WERI-Rb-1 (cell line): ENCODE measurements at regions not wholly inside any gene's neighbourhood (a gene's known extent, or its start where the extent isn't known, plus 50 kb on each side); places are given as distances from the start of the nearest gene placed in this dataset.

Experiments
- DNase-seq: peaks from one replicate; pipeline ENCODE4 v3.0.0-alpha.2; 2020
- H3K27ac ChIP-seq: fragments of 250-450 bp; sonication (Bioruptor Pico); 2 replicates; pipeline ENCODE4 v1.5.1; 2020; ENCODE audit warnings: mild to moderate bottlenecking, moderate library complexity
- H3K27me3 ChIP-seq: fragments of 250-450 bp; sonication (Bioruptor Pico); 2 replicates; pipeline ENCODE4 v1.5.1; 2021; ENCODE audit warnings: mild to moderate bottlenecking, low read depth, moderate library complexity; ENCODE audit not compliant: insufficient read depth, severe bottlenecking
- H3K36me3 ChIP-seq: fragments of 250-450 bp; sonication (Bioruptor Pico); 2 replicates; pipeline ENCODE4 v1.5.1; 2020; ENCODE audit warnings: mild to moderate bottlenecking, moderate library complexity
- H3K4me3 ChIP-seq: 2 replicates; pipeline ENCODE4 v1.5.1; 2011; ENCODE audit warnings: low read depth, mild to moderate bottlenecking, control low read depth, low read length
- H3K9me3 ChIP-seq: fragments of 250-450 bp; sonication (Bioruptor Pico); 2 replicates; pipeline ENCODE4 v1.5.1; 2021; ENCODE audit warnings: mild to moderate bottlenecking, moderate library complexity; ENCODE audit not compliant: severe bottlenecking
- CTCF ChIP-seq: IDR thresholded peaks from 2 replicates; pipeline ENCODE4 v1.5.1; 2011; ENCODE audit warnings: low read depth, mild to moderate bottlenecking, control low read depth, inconsistent platforms, low read length

GRCh38 chr7:41030673-41031072, 672.2 kb downstream of the INHBA start:
- Histone ChIP-seq H3K36me3 (no peaks in the 10 kb centered on the region), H3K9me3 (no peaks in the 10 kb centered on the region), H3K27me3 (peaks cover 3% of the 10 kb centered on the region), H3K4me3 (no peak overlapping the region), H3K27ac (no peak overlapping the region)
- DNase-seq = no peak
- no peak for TF ChIP-seq CTCF

- DNase-seq = no peak
- no peaks in the 10 kb centered on the region for H3K9me3 ChIP-seq
These were observed 673.8 kb downstream of the INHBA start for GRCh38 chr7:41029072-41029499.

GRCh38 chr7:41028580-41028979, 674.3 kb downstream of the INHBA start:
- H3K36me3 ChIP-seq = no peaks in the 10 kb centered on the region
- TF ChIP-seq CTCF = no peak
- H3K4me3 ChIP-seq = no peak overlapping the region
- no peak for DNase-seq
- no peaks in the 10 kb centered on the region for H3K9me3 ChIP-seq
- H3K27me3 ChIP-seq = peaks cover 3% of the 10 kb centered on the region
- no peak overlapping the region for H3K27ac ChIP-seq

More at GRCh38 chr7:41029072-41029499, 673.8 kb downstream of the INHBA start:
- no peak for TF ChIP-seq CTCF
- Histone ChIP-seq H3K36me3 (no peaks in the 10 kb centered on the region), H3K4me3 (no peak overlapping the region), H3K27me3 (peaks cover 3% of the 10 kb centered on the region), H3K27ac (no peak overlapping the region)

- Histone ChIP-seq H3K9me3 (no peaks in the 10 kb centered on the region), H3K4me3 (no peak overlapping the region), H3K27ac (no peak overlapping the region), H3K36me3 (no peaks in the 10 kb centered on the region), H3K27me3 (peaks cover 3% of the 10 kb centered on the region)
- no peak for DNase-seq
- TF ChIP-seq CTCF = no peak
These were observed 675.3 kb downstream of the INHBA start for GRCh38 chr7:41027428-41028115.

- Histone ChIP-seq H3K36me3 (no peaks in the 10 kb centered on the region), H3K4me3 (no peak overlapping the region), H3K27ac (no peak overlapping the region), H3K9me3 (no peaks in the 10 kb centered on the region), H3K27me3 (no peaks in the 10 kb centered on the region)
- no peak for DNase-seq
- TF ChIP-seq CTCF = no peak
These were observed 678.8 kb downstream of the INHBA start for GRCh38 chr7:41024126-41024525.

GRCh38 chr7:41020056-41020455, 682.8 kb downstream of the INHBA start:
- no peak for TF ChIP-seq CTCF
- no peaks in the 10 kb centered on the region for H3K9me3 ChIP-seq
- H3K27me3 ChIP-seq = no peaks in the 10 kb centered on the region
- H3K27ac ChIP-seq = no peak overlapping the region
- no peak for DNase-seq
- H3K4me3 ChIP-seq = no peak overlapping the region
- H3K36me3 ChIP-seq = no peaks in the 10 kb centered on the region
